ENCODE measurements at regions not wholly inside any gene's neighbourhood (a gene's known extent, or its start where the extent isn't known, plus 50 kb on each side); places are given as distances from the start of the nearest gene placed in this dataset.

GRCh38 chr5:125969814-125970171 is 453.4 kb upstream of the GRAMD2B start:
- ATAC-seq (ENCODE audit: low FRiP score), result no peak
- TF ChIP-seq CTCF (IDR thresholded peaks at IDR 0.05), result no peak
- no peak for DNase-seq (ENCODE audit: low spot score)

- DNase-seq (ENCODE audit: low spot score) (no peak), ATAC-seq (ENCODE audit: low FRiP score) (no peak)
- no peak for TF ChIP-seq CTCF (IDR thresholded peaks at IDR 0.05)
Observed at GRCh38 chr5:125970631-125971307, 452.4 kb upstream of the GRAMD2B start.

GRCh38 chr5:125972706-125973105 is 450.5 kb upstream of the GRAMD2B start:
- no peak for TF ChIP-seq CTCF (IDR thresholded peaks at IDR 0.05)
- DNase-seq (ENCODE audit: low spot score) (no peak), ATAC-seq (ENCODE audit: low FRiP score) (no peak)

- DNase-seq (ENCODE audit: low spot score) (no peak), ATAC-seq (ENCODE audit: low FRiP score) (no peak)
- TF ChIP-seq CTCF (IDR thresholded peaks at IDR 0.05), result no peak
Observed at GRCh38 chr5:125974679-125975078, 448.5 kb upstream of the GRAMD2B start.

GRCh38 chr5:125976421-125977000 is 446.7 kb upstream of the GRAMD2B start:
- TF ChIP-seq CTCF (IDR thresholded peaks at IDR 0.05), result no peak
- no peak for DNase-seq (ENCODE audit: low spot score)
- ATAC-seq (ENCODE audit: low FRiP score), result no peak

GRCh38 chr5:125978015-125978414 is 445.2 kb upstream of the GRAMD2B start:
- ATAC-seq (ENCODE audit: low FRiP score) (no peak), DNase-seq (ENCODE audit: low spot score) (no peak)
- TF ChIP-seq CTCF (IDR thresholded peaks at IDR 0.05), result no peak

- TF ChIP-seq CTCF (IDR thresholded peaks at IDR 0.05), result no peak
- no peak for DNase-seq (ENCODE audit: low spot score)
- no peak for ATAC-seq (ENCODE audit: low FRiP score)
Observed at GRCh38 chr5:125979636-125980035, 443.6 kb upstream of the GRAMD2B start.

All from omental fat pad (tissue), 3 donors.